IMR-90 (cell line): ENCODE measurements at regions not wholly inside any gene's neighbourhood (a gene's known extent, or its start where the extent isn't known, plus 50 kb on each side); places are given as distances from the start of the nearest gene placed in this dataset.

Experiments
- ATAC-seq: fragments of 200-7000 bp; cut with Tn5 transposase; 2 replicates; pipeline ENCODE4 v1.9.1; 2020; ENCODE audit warnings: low read depth, mild to moderate bottlenecking, moderate library complexity
- BruUV-seq: library from RNA; stranded (reverse); fragments of 400-500 nt; replicated peaks from 2 replicates; lab custom pipeline; 2021; lab: Mats Ljungman, UMichigan
- CTCF ChIA-PET: fragments of 300-600 bp; formaldehyde crosslinking; extraction: SDS; loops from one replicate; lab custom pipeline; 2021; ENCODE audit warnings: antibody characterized with exemption; lab: Yijun Ruan, JAX
- POLR2A ChIA-PET: fragments of 300-600 bp; sonication (Branson Sonifier 250); formaldehyde crosslinking; loops from one replicate; lab custom pipeline; 2022; ENCODE audit warnings: antibody characterized with exemption; ENCODE audit not compliant: unreplicated experiment; lab: Charles Lee
- DNase-seq: peaks from one replicate; pipeline ENCODE4 v3.0.0; 2013
- H2AFZ ChIP-seq: replicated peaks from 2 replicates; pipeline ENCODE3; 2013; ENCODE audit warnings: low read length, mild to moderate bottlenecking; ENCODE audit not compliant: poor library complexity
- H2AK5ac ChIP-seq: 2 replicates; pipeline ENCODE4 v1.6.1; 2013; ENCODE audit warnings: low read depth, low read length, inconsistent platforms
- H2AK9ac ChIP-seq: replicated peaks from 2 replicates; pipeline ENCODE3; 2013; ENCODE audit warnings: mild to moderate bottlenecking, low read depth, low read length, moderate library complexity; ENCODE audit not compliant: poor library complexity
- H2BK120ac ChIP-seq: 2 replicates; pipeline ENCODE4 v1.6.1; 2013; ENCODE audit warnings: low read depth, low read length, inconsistent platforms
- H2BK15ac ChIP-seq: 3 replicates; pipeline ENCODE4 v1.6.1; 2013; ENCODE audit warnings: low read depth, low read length, inconsistent platforms
- H2BK20ac ChIP-seq: 2 replicates; pipeline ENCODE4 v1.6.1; 2013; ENCODE audit warnings: low read depth, mild to moderate bottlenecking, inconsistent platforms, low read length, moderate library complexity
- H2BK5ac ChIP-seq: 2 replicates; pipeline ENCODE4 v1.6.1; 2013; ENCODE audit warnings: mild to moderate bottlenecking, low read depth, low read length, inconsistent platforms; ENCODE audit not compliant: poor library complexity, severe bottlenecking
- H3K14ac ChIP-seq: replicated peaks from 2 replicates; pipeline ENCODE4 v1.6.1; 2013; ENCODE audit warnings: low read depth, low read length, inconsistent platforms
- H3K18ac ChIP-seq: 2 replicates; pipeline ENCODE4 v1.6.1; 2013; ENCODE audit warnings: low read depth, low read length, control low read depth
- H3K23ac ChIP-seq: 2 replicates; pipeline ENCODE4 v1.6.1; 2013; ENCODE audit warnings: low read depth, low read length, inconsistent platforms
- H3K27ac ChIP-seq: 2 replicates; pipeline ENCODE4 v1.5.1; 2013; ENCODE audit warnings: mild to moderate bottlenecking, control low read depth, low read length; ENCODE audit not compliant: insufficient read depth
- H3K27me3 ChIP-seq: 2 replicates; pipeline ENCODE4 v1.6.1; 2013; ENCODE audit warnings: low read length; ENCODE audit not compliant: control insufficient read depth, insufficient read depth
- H3K36me3 ChIP-seq: 2 replicates; pipeline ENCODE4 v1.6.1; 2013; ENCODE audit warnings: low read length, mixed read lengths; ENCODE audit not compliant: control insufficient read depth, insufficient read depth
- H3K4ac ChIP-seq: 2 replicates; pipeline ENCODE4 v1.6.1; 2013; ENCODE audit warnings: low read depth, low read length, inconsistent platforms
- H3K4me1 ChIP-seq: 2 replicates; pipeline ENCODE4 v1.6.1; 2013; ENCODE audit warnings: low read length, mixed read lengths; ENCODE audit not compliant: control insufficient read depth, insufficient read depth
- H3K4me2 ChIP-seq: 2 replicates; pipeline ENCODE4 v1.6.1; 2013; ENCODE audit warnings: low read depth, mild to moderate bottlenecking, control low read depth, low read length, moderate library complexity
- H3K4me3 ChIP-seq: 2 replicates; pipeline ENCODE4 v1.5.1; 2013; ENCODE audit warnings: low read depth, mild to moderate bottlenecking, control low read depth, low read length, moderate library complexity; ENCODE audit not compliant: insufficient read depth
- H3K56ac ChIP-seq: 2 replicates; pipeline ENCODE4 v1.6.1; 2013; ENCODE audit warnings: low read length, inconsistent platforms; ENCODE audit not compliant: insufficient read depth; ENCODE audit errors: extremely low read depth
- H3K79me1 ChIP-seq, 2 experiments: 2 replicates each; pipeline ENCODE4 v1.6.1; 2013; ENCODE audit warnings: low read length in 2 of 2, inconsistent platforms in 1 of 2, low read depth in 1 of 2
- H3K9ac ChIP-seq: 2 replicates; pipeline ENCODE4 v1.6.1; 2013; ENCODE audit warnings: low read depth, low read length, control low read depth
- H3K9me1 ChIP-seq: 2 replicates; pipeline ENCODE4 v1.6.1; 2013; ENCODE audit warnings: low read length, inconsistent platforms; ENCODE audit not compliant: insufficient read depth
- H3K9me3 ChIP-seq: 2 replicates; pipeline ENCODE4 v1.6.1; 2013; ENCODE audit warnings: low read length; ENCODE audit not compliant: control insufficient read depth, insufficient read depth
- H4K20me1 ChIP-seq: 2 replicates; pipeline ENCODE4 v1.6.1; 2013; ENCODE audit warnings: low read length, inconsistent platforms; ENCODE audit not compliant: insufficient read depth
- H4K5ac ChIP-seq: 2 replicates; pipeline ENCODE4 v1.6.1; 2013; ENCODE audit warnings: mild to moderate bottlenecking, low read depth, low read length, control low read depth
- H4K8ac ChIP-seq, 2 experiments: 2 replicates each; pipeline ENCODE4 v1.6.1; 2013; ENCODE audit warnings: low read depth in 2 of 2, low read length in 2 of 2, control low read depth in 1 of 2, inconsistent platforms in 1 of 2
- H4K91ac ChIP-seq: 2 replicates; pipeline ENCODE4 v1.6.1; 2013; ENCODE audit warnings: low read depth, low read length, inconsistent platforms; ENCODE audit not compliant: insufficient read depth
- BHLHE40 ChIP-seq: fragments of 150-350 bp; IDR thresholded peaks from 2 replicates; pipeline ENCODE4 v1.6.1; 2016; ENCODE audit warnings: mild to moderate bottlenecking, low read depth, low read length
- CEBPB ChIP-seq: IDR thresholded peaks from 2 replicates; pipeline ENCODE4 v1.6.1; 2012; ENCODE audit warnings: low read depth, low read length, improper control_type of control experiment
- CHD1 ChIP-seq: IDR thresholded peaks from 2 replicates; pipeline ENCODE4 v1.6.1; 2012; ENCODE audit warnings: low read depth, low read length, improper control_type of control experiment
- CTCF ChIP-seq: conservative IDR thresholded peaks from 2 replicates; pipeline ENCODE4 v1.5.1; 2012; ENCODE audit warnings: mild to moderate bottlenecking, low read depth, low read length, improper control_type of control experiment
- ELK1 ChIP-seq: fragments of 150-350 bp; IDR thresholded peaks from 2 replicates; pipeline ENCODE4 v1.6.1; 2016; ENCODE audit warnings: low read depth, mild to moderate bottlenecking, low read length, moderate library complexity, borderline replicate concordance
- FOS ChIP-seq: fragments of 150-350 bp; IDR thresholded peaks from 2 replicates; pipeline ENCODE4 v1.6.1; 2016; ENCODE audit warnings: low read depth, low read length
- MAFK ChIP-seq: IDR thresholded peaks from 2 replicates; pipeline ENCODE4 v1.6.1; 2012; ENCODE audit warnings: low read depth, low read length, improper control_type of control experiment
- MAZ ChIP-seq: IDR thresholded peaks from 2 replicates; pipeline ENCODE4 v1.6.1; 2012; ENCODE audit warnings: low read depth, mild to moderate bottlenecking, low read length, improper control_type of control experiment, moderate library complexity, borderline replicate concordance
- MXI1 ChIP-seq: IDR thresholded peaks from 2 replicates; pipeline ENCODE4 v1.6.1; 2012; ENCODE audit warnings: low read depth, mild to moderate bottlenecking, low read length, moderate library complexity, borderline replicate concordance
- NFE2L2 ChIP-seq: fragments of 150-350 bp; IDR thresholded peaks from 2 replicates; pipeline ENCODE4 v1.6.1; 2016; ENCODE audit warnings: low read depth, mild to moderate bottlenecking, low read length
- POLR2A ChIP-seq: IDR thresholded peaks from 2 replicates; pipeline ENCODE4 v1.6.1; 2012; ENCODE audit warnings: mild to moderate bottlenecking, low read depth, low read length
- RAD21 ChIP-seq: IDR thresholded peaks from 2 replicates; pipeline ENCODE4 v1.6.1; 2012; ENCODE audit warnings: low read length, improper control_type of control experiment
- RCOR1 ChIP-seq: IDR thresholded peaks from 2 replicates; pipeline ENCODE4 v1.6.1; 2012; ENCODE audit warnings: mild to moderate bottlenecking, low read length, improper control_type of control experiment; ENCODE audit not compliant: insufficient replicate concordance
- RFX5 ChIP-seq: IDR thresholded peaks from 2 replicates; pipeline ENCODE4 v1.8.0; 2012; ENCODE audit warnings: low read depth, mild to moderate bottlenecking, low read length, moderate library complexity
- SMC3 ChIP-seq: fragments of 150-350 bp; IDR thresholded peaks from 2 replicates; pipeline ENCODE4 v1.6.1; 2016; ENCODE audit warnings: low read depth, mild to moderate bottlenecking, antibody characterized with exemption, low read length, moderate library complexity
- USF2 ChIP-seq: fragments of 150-350 bp; IDR thresholded peaks from 2 replicates; pipeline ENCODE4 v1.6.1; 2017; ENCODE audit warnings: mild to moderate bottlenecking, antibody characterized with exemption, low read length, low read depth
- WGBS, 2 experiments: methylation state at CpG; one replicate each; pipeline versions ENCODE4 v1.1.5 to v1.1.7; 2013; ENCODE audit warnings: missing lambda C conversion rate in 2 of 2; ENCODE audit not compliant: insufficient read length in 1 of 2; ENCODE audit errors: extremely low coverage in 2 of 2; 5-methylcytosine and 5-hydroxymethylcytosine counted together
- dilution Hi-C: fragments of 300-500 bp; cut with HindIII; formaldehyde crosslinking; loops from one replicate; pipeline ENCODE4 v1.14.3; 2018; ENCODE audit warnings: low sequenced_read_pairs; ENCODE audit not compliant: unreplicated experiment
- in situ Hi-C: fragments of 300-500 bp; cut with MboI; formaldehyde crosslinking; loops from 3 replicates; pipeline ENCODE4 v1.14.3; 2019; ENCODE audit warnings: low sequenced_read_pairs, inconsistent platforms, mixed read lengths
- intact Hi-C: fragments of 100-400 bp; cut with micrococcal nuclease; formaldehyde crosslinking; loops from 2 replicates; pipeline ENCODE4 v1.10.0; 2022

GRCh38 chr18:6566338-6566911 lies 151.7 kb upstream of the L3MBTL4 start:
- H4K20me1 ChIP-seq, result no peaks in the 10 kb centered on the region
- no peak overlapping the region for H3K14ac ChIP-seq
- dilution Hi-C loops (no loop called here), intact Hi-C loops (no loop called here), in situ Hi-C loops (no loop called here)
- no peak overlapping the region for H2BK120ac ChIP-seq
- DNase-seq, result no peak
- no peaks in the 10 kb centered on the region for H3K36me3 ChIP-seq
- no peak overlapping the region for H2BK15ac ChIP-seq
- no peak overlapping the region for H4K8ac ChIP-seq
- H2AK5ac ChIP-seq, result no peak overlapping the region
- no peak overlapping the region for H3K4me2 ChIP-seq
- H3K23ac ChIP-seq, result no peak overlapping the region
- H3K9me1 ChIP-seq, result no peaks in the 10 kb centered on the region
- no peak overlapping the region for H4K5ac ChIP-seq
- H3K4me3 ChIP-seq, result no peak overlapping the region
- H4K91ac ChIP-seq, result no peak overlapping the region
- ATAC-seq, result no peak
- no peak overlapping the region for H2BK5ac ChIP-seq
- peaks cover 2% of the 10 kb centered on the region; the same call in 1 of the 2 replicates for H3K4me1 ChIP-seq
- no peak overlapping the region for H3K4ac ChIP-seq
- no peak for TF ChIP-seq CEBPB
- TF ChIP-seq RFX5, result no peak
- TF ChIP-seq FOS, result no peak
- TF ChIP-seq POLR2A, result no peak
- no peak for TF ChIP-seq RAD21
- no peak for TF ChIP-seq MXI1
- no peak for TF ChIP-seq RCOR1
- no peak for TF ChIP-seq ELK1
- TF ChIP-seq USF2, result no peak
- TF ChIP-seq NFE2L2, result no peak
- TF ChIP-seq CTCF, result no peak
- TF ChIP-seq SMC3, result no peak
- TF ChIP-seq BHLHE40, result no peak
- no peak for TF ChIP-seq CHD1
- TF ChIP-seq MAFK, result no peak
- TF ChIP-seq MAZ, result no peak
- no peak overlapping the region for H2BK20ac ChIP-seq
- no TSS peak for BruUV-seq
- POLR2A ChIA-PET, result no interaction called here
- no peak overlapping the region for H3K27ac ChIP-seq
- H3K9ac ChIP-seq, result no peak overlapping the region
- CTCF ChIA-PET, result interaction anchor here (0.6 kb wide), 1 partner anchor 45 kb away, joined by 3 read pairs; no protein-coding TSS in a partner anchor
- no peak overlapping the region for H2AFZ ChIP-seq
- H3K18ac ChIP-seq, result no peak overlapping the region
- no peak overlapping the region for H3K56ac ChIP-seq
- H2AK9ac ChIP-seq, result no peak overlapping the region
- H3K79me1 ChIP-seq, result no peaks in the 10 kb centered on the region
- no peaks in the 10 kb centered on the region for H3K9me3 ChIP-seq
- peaks cover 2% of the 10 kb centered on the region; the same call in 1 of the 2 replicates for H3K27me3 ChIP-seq
- no CpG with 5 or more reads among the region's 3 CpGs for WGBS, 2 experiments
